SK-N-SH treated with all-trans-retinoic acid at 6 μM for 48 hours (cell line): ENCODE measurements at regions not wholly inside any gene's neighbourhood (a gene's known extent, or its start where the extent isn't known, plus 50 kb on each side); places are given as distances from the start of the nearest gene placed in this dataset.

Source experiments
- ATAC-seq: fragments of 200-7000 bp; cut with Tn5 transposase; 3 replicates; pipeline ENCODE4 v1.9.1; 2020; ENCODE audit warnings: mild to moderate bottlenecking, moderate library complexity
- ARNTL ChIP-seq: fragments of 450-650 bp; formaldehyde crosslinking; IDR thresholded peaks from 2 replicates; pipeline ENCODE4 v1.5.0; 2020; ENCODE audit warnings: low read depth, mild to moderate bottlenecking, moderate library complexity, borderline replicate concordance
- BACH2 ChIP-seq: fragments of 250-450 bp; sonication (Bioruptor Pico); IDR thresholded peaks from 2 replicates; pipeline ENCODE4 v1.9.0; 2021; ENCODE audit warnings: mild to moderate bottlenecking, borderline replicate concordance
- CREB5 ChIP-seq: fragments of 250-450 bp; sonication (Bioruptor Pico); IDR thresholded peaks from 2 replicates; pipeline ENCODE4 v1.5.1; 2020; ENCODE audit warnings: low read depth, mild to moderate bottlenecking, moderate library complexity
- CSDC2 ChIP-seq: fragments of 250-450 bp; sonication (Bioruptor Pico); IDR thresholded peaks from 2 replicates; pipeline ENCODE4 v1.5.0; 2020; ENCODE audit warnings: mild to moderate bottlenecking, moderate library complexity
- CSRNP3 ChIP-seq: fragments of 250-450 bp; sonication (Bioruptor Pico); IDR thresholded peaks from 2 replicates; pipeline ENCODE4 v1.5.1; 2021; ENCODE audit warnings: mild to moderate bottlenecking, moderate library complexity
- ESRRG ChIP-seq: fragments of 250-450 bp; sonication (Bioruptor Pico); IDR thresholded peaks from 2 replicates; pipeline ENCODE4 v1.6.1; 2021; ENCODE audit warnings: mild to moderate bottlenecking
- GLIS3 ChIP-seq: fragments of 250-450 bp; sonication (Bioruptor Pico); IDR thresholded peaks from 2 replicates; pipeline ENCODE4 v1.5.0; 2020; ENCODE audit warnings: mild to moderate bottlenecking, moderate library complexity
- ISL1 ChIP-seq: fragments of 250-450 bp; sonication (Bioruptor Pico); IDR thresholded peaks from 2 replicates; pipeline ENCODE4 v2.1.2; 2022; ENCODE audit warnings: mild to moderate bottlenecking, moderate library complexity
- OSR1 ChIP-seq: fragments of 250-450 bp; sonication (Bioruptor Pico); IDR thresholded peaks from 2 replicates; pipeline ENCODE4 v1.8.0; 2022; ENCODE audit warnings: moderate library complexity, mild to moderate bottlenecking, inconsistent platforms
- PATZ1 ChIP-seq: fragments of 250-450 bp; sonication (Bioruptor Pico); IDR thresholded peaks from 2 replicates; pipeline ENCODE4 v1.8.0; 2020; ENCODE audit warnings: mild to moderate bottlenecking, moderate library complexity, borderline replicate concordance
- POU6F1 ChIP-seq: fragments of 250-450 bp; sonication (Bioruptor Pico); IDR thresholded peaks from 2 replicates; pipeline ENCODE4 v1.8.0; 2021; ENCODE audit warnings: low read depth, mild to moderate bottlenecking, moderate library complexity, borderline replicate concordance
- PPARA ChIP-seq: fragments of 250-450 bp; sonication (Bioruptor Pico); IDR thresholded peaks from 2 replicates; pipeline ENCODE4 v1.5.0; 2020; ENCODE audit warnings: mild to moderate bottlenecking, borderline replicate concordance
- RARB ChIP-seq: fragments of 250-450 bp; sonication (Bioruptor Pico); IDR thresholded peaks from 2 replicates; pipeline ENCODE4 v1.8.0; 2021; ENCODE audit warnings: mild to moderate bottlenecking, moderate library complexity
- SNAI2 ChIP-seq: fragments of 250-450 bp; sonication (Bioruptor Pico); IDR thresholded peaks from 2 replicates; pipeline ENCODE4 v1.5.0; 2020; ENCODE audit warnings: mild to moderate bottlenecking, moderate library complexity
- TCF4 ChIP-seq: fragments of 250-450 bp; sonication (Bioruptor Pico); IDR thresholded peaks from 2 replicates; pipeline ENCODE4 v1.8.0; 2021; ENCODE audit warnings: mild to moderate bottlenecking, moderate library complexity, borderline replicate concordance
- TSHZ2 ChIP-seq: fragments of 250-450 bp; sonication (Bioruptor Pico); IDR thresholded peaks from 2 replicates; pipeline ENCODE4 v1.5.0; 2020; ENCODE audit warnings: mild to moderate bottlenecking, moderate library complexity
- ZC3H10 ChIP-seq: fragments of 250-450 bp; sonication (Bioruptor Pico); IDR thresholded peaks from 2 replicates; pipeline ENCODE4 v1.5.1; 2021; ENCODE audit warnings: mild to moderate bottlenecking, moderate library complexity
- ZFP3 ChIP-seq: fragments of 250-450 bp; sonication (Bioruptor Pico); IDR thresholded peaks from 2 replicates; pipeline ENCODE4 v1.5.0; 2020; ENCODE audit warnings: mild to moderate bottlenecking, moderate library complexity
- ZNF70 ChIP-seq: fragments of 450-650 bp; formaldehyde crosslinking; IDR thresholded peaks from 2 replicates; pipeline ENCODE4 v1.5.0; 2020; ENCODE audit warnings: mild to moderate bottlenecking, moderate library complexity
- ZNF8 ChIP-seq: fragments of 450-650 bp; formaldehyde crosslinking; IDR thresholded peaks from 2 replicates; pipeline ENCODE4 v1.5.0; 2020; ENCODE audit warnings: mild to moderate bottlenecking, moderate library complexity

- TF ChIP-seq TSHZ2 (CRISPR knock-in tag) (no peak), CSDC2 (CRISPR knock-in tag) (no peak), GLIS3 (no peak), ZC3H10 (no peak), BACH2 (CRISPR knock-in tag) (no peak), ZNF70 (no peak), CREB5 (no peak), ZFP3 (no peak), POU6F1 (CRISPR knock-in tag) (no peak), ARNTL (no peak), ISL1 (CRISPR knock-in tag) (no peak)
- ATAC-seq: no peak
Observed at GRCh38 chr1:83499998-83500397, 498.9 kb downstream of the TTLL7 start.

- peak; percentile 60; the same call in 2 of the 3 replicates for ATAC-seq
- TF ChIP-seq POU6F1 (CRISPR knock-in tag): no peak
- no peak for TF ChIP-seq CREB5
- TF ChIP-seq SNAI2 (CRISPR knock-in tag): no peak
- TF ChIP-seq ARNTL: no peak
- TF ChIP-seq OSR1 (CRISPR knock-in tag): no peak
- no peak for TF ChIP-seq TCF4
- no peak for TF ChIP-seq CSRNP3 (CRISPR knock-in tag)
- TF ChIP-seq PATZ1 (CRISPR knock-in tag): no peak
- no peak for TF ChIP-seq PPARA (CRISPR knock-in tag)
- TF ChIP-seq CSDC2 (CRISPR knock-in tag): no peak
- TF ChIP-seq ESRRG: no peak
- no peak for TF ChIP-seq RARB (CRISPR knock-in tag)
- TF ChIP-seq ZNF8 (CRISPR knock-in tag): no peak
- no peak for TF ChIP-seq TSHZ2 (CRISPR knock-in tag)
- TF ChIP-seq, all 23 proteins: peak for 0
Observed at GRCh38 chr1:83497563-83497962, 501.4 kb downstream of the TTLL7 start.
